Adrenal gland (tissue), 5 donors: ENCODE measurements at regions not wholly inside any gene's neighbourhood (a gene's known extent, or its start where the extent isn't known, plus 50 kb on each side); places are given as distances from the start of the nearest gene placed in this dataset.

Experiments used
- CTCF ChIP-seq, 6 experiments: fragments of 450-650 bp in 4 of 6; fragments of 200-600 bp in 2 of 6; sonication (generic) in 1 of 6; IDR thresholded peaks; 1 replicate in 5 of 6; 2 replicates in 1 of 6; pipeline versions ENCODE4 v1.5.1 to v1.8.0; 2016 to 2021; ENCODE audit warnings: antibody characterized with exemption in 6 of 6, mild to moderate bottlenecking in 2 of 6, moderate library complexity in 1 of 6
- POLR2A ChIP-seq, 2 donors: fragments of 450-650 bp; IDR thresholded peaks; one replicate each; pipeline ENCODE4 v1.6.1; 2017; ENCODE audit warnings: antibody characterized with exemption in 2 of 2, mild to moderate bottlenecking in 2 of 2, moderate library complexity in 1 of 2
- donor health status: DM: no; HTN: no; CAD: no.

GRCh38 chr4:137749466-137749865 is 217.2 kb upstream of the PCDH18 start:
- TF ChIP-seq POLR2A (IDR thresholded peaks at IDR 0.05): no peak
- no peak for TF ChIP-seq CTCF (IDR thresholded peaks at IDR 0.05)
